Neural progenitor cell (in vitro differentiated cells): ENCODE measurements at regions not wholly inside any gene's neighbourhood (a gene's known extent, or its start where the extent isn't known, plus 50 kb on each side); places are given as distances from the start of the nearest gene placed in this dataset.

ENCODE experiments used
- DNase-seq: peaks from one replicate; pipeline ENCODE4 v3.0.0-alpha.2; 2016; ENCODE audit warnings: low spot score
- H2AFZ ChIP-seq: fragments of 200-600 bp; sonication (generic); replicated peaks from 2 replicates; pipeline ENCODE4 v1.6.1; 2016; ENCODE audit warnings: antibody characterized with exemption
- H3F3A ChIP-seq: fragments of 200-600 bp; sonication (generic); 2 replicates; pipeline ENCODE4 v1.6.1; 2016; ENCODE audit warnings: antibody characterized with exemption, low read depth
- H3K27ac ChIP-seq: fragments of 200-600 bp; sonication (generic); 2 replicates; pipeline ENCODE4 v1.5.1; 2016; ENCODE audit warnings: mild to moderate bottlenecking
- H3K27me3 ChIP-seq: fragments of 200-600 bp; sonication (generic); 2 replicates; pipeline ENCODE4 v1.6.1; 2016; ENCODE audit warnings: mild to moderate bottlenecking, moderate library complexity
- H3K36me3 ChIP-seq: fragments of 200-600 bp; sonication (generic); 2 replicates; pipeline ENCODE4 v1.5.1; 2016
- H3K4me1 ChIP-seq: fragments of 200-600 bp; sonication (generic); 2 replicates; pipeline ENCODE4 v1.6.1; 2016; ENCODE audit warnings: mixed run types
- H3K4me2 ChIP-seq: fragments of 200-600 bp; sonication (generic); 2 replicates; pipeline ENCODE4 v1.6.1; 2016
- H3K4me3 ChIP-seq: fragments of 200-600 bp; sonication (generic); 2 replicates; pipeline ENCODE4 v1.5.1; 2016
- H3K79me2 ChIP-seq: fragments of 200-600 bp; sonication (generic); 2 replicates; pipeline ENCODE4 v1.6.1; 2016; ENCODE audit warnings: low read depth
- H3K9ac ChIP-seq: fragments of 200-600 bp; sonication (generic); 2 replicates; pipeline ENCODE4 v1.6.1; 2016
- H3K9me3 ChIP-seq: fragments of 200-600 bp; sonication (generic); 2 replicates; pipeline ENCODE4 v1.5.1; 2016; ENCODE audit warnings: low read depth
- H4K20me1 ChIP-seq: fragments of 200-600 bp; sonication (generic); 2 replicates; pipeline ENCODE4 v1.6.1; 2016; ENCODE audit warnings: low read depth
- H3K27ac Mint-ChIP-seq: 3 replicates; pipeline ENCODE4 v1.8.0; 2021; ENCODE audit warnings: mixed read lengths
- H3K27me3 Mint-ChIP-seq: 2 replicates; pipeline ENCODE4 v1.8.0; 2022; ENCODE audit warnings: low read depth, mild to moderate bottlenecking, inconsistent platforms, moderate library complexity, mixed read lengths; ENCODE audit not compliant: insufficient read depth
- H3K36me3 Mint-ChIP-seq: 3 replicates; pipeline ENCODE4 v1.8.0; 2021; ENCODE audit warnings: mixed read lengths
- H3K4me1 Mint-ChIP-seq: 3 replicates; pipeline ENCODE4 v1.8.0; 2021; ENCODE audit warnings: mixed read lengths
- H3K4me3 Mint-ChIP-seq: 3 replicates; pipeline ENCODE4 v1.8.0; 2021; ENCODE audit warnings: mild to moderate bottlenecking, moderate library complexity, mixed read lengths
- H3K9me3 Mint-ChIP-seq: 3 replicates; pipeline ENCODE4 v1.8.0; 2020; ENCODE audit warnings: mixed read lengths
- EZH2 ChIP-seq: fragments of 200-600 bp; sonication (generic); IDR thresholded peaks from 2 replicates; pipeline ENCODE4 v1.6.1; 2017; ENCODE audit warnings: antibody characterized with exemption, mild to moderate bottlenecking, moderate library complexity
- EZH2phosphoT487 ChIP-seq: fragments of 200-600 bp; sonication (generic); IDR thresholded peaks from 2 replicates; pipeline ENCODE4 v1.6.1; 2017; ENCODE audit warnings: antibody characterized with exemption
- TF ChIP-seq, protein P1 (sequence below): fragments of 200-600 bp; sonication (generic); IDR thresholded peaks from 2 replicates; pipeline ENCODE4 v1.5.1; 2017; ENCODE audit warnings: antibody characterized with exemption, mild to moderate bottlenecking

DNA sequence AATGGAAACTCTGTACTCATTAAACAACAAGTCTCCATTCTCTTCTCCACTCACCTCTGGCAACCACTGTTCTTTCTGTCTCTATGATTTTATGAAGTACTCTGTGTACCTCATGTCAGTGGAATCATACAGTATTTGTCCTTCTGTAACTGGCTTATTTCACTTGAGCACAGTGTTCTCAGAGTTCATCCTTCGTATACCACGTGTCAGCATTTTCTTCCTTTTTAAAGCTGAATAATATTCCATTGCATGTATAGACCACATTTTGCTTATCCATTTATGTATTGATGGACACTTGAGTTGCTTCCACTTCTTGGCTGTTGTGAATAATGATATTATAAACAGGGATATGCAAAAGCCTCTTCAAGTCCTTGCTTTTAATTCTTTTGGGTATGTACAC is 333.0 kb upstream of the ZNF32 start:
- DNase-seq, result no peak
- H3K36me3 Mint-ChIP-seq, result no peaks in the 10 kb centered on the region
- no peak overlapping the region for H2AFZ ChIP-seq
- H3K27ac ChIP-seq, result no peak overlapping the region
- H3K27me3 Mint-ChIP-seq, result no peaks in the 10 kb centered on the region
- no peaks in the 10 kb centered on the region for H3K36me3 ChIP-seq
- no peak overlapping the region for H3K9ac ChIP-seq
- H3F3A ChIP-seq, result no peaks in the 10 kb centered on the region
- no peaks in the 10 kb centered on the region for H3K79me2 ChIP-seq
- no peak overlapping the region for H3K4me2 ChIP-seq
- H3K9me3 Mint-ChIP-seq, result no peaks in the 10 kb centered on the region
- no peak overlapping the region for H3K4me3 Mint-ChIP-seq
- no peak overlapping the region for H3K27ac Mint-ChIP-seq
- no peak overlapping the region for H3K4me3 ChIP-seq
- H3K27me3 ChIP-seq, result no peaks in the 10 kb centered on the region
- H3K9me3 ChIP-seq, result no peaks in the 10 kb centered on the region
- no peaks in the 10 kb centered on the region for H3K4me1 ChIP-seq
- H3K4me1 Mint-ChIP-seq, result peaks cover 10% of the 10 kb centered on the region
- H4K20me1 ChIP-seq, result no peaks in the 10 kb centered on the region
- TF ChIP-seq EZH2phosphoT487, result no peak
- no peak for TF ChIP-seq EZH2
- TF ChIP-seq, protein P1, sequence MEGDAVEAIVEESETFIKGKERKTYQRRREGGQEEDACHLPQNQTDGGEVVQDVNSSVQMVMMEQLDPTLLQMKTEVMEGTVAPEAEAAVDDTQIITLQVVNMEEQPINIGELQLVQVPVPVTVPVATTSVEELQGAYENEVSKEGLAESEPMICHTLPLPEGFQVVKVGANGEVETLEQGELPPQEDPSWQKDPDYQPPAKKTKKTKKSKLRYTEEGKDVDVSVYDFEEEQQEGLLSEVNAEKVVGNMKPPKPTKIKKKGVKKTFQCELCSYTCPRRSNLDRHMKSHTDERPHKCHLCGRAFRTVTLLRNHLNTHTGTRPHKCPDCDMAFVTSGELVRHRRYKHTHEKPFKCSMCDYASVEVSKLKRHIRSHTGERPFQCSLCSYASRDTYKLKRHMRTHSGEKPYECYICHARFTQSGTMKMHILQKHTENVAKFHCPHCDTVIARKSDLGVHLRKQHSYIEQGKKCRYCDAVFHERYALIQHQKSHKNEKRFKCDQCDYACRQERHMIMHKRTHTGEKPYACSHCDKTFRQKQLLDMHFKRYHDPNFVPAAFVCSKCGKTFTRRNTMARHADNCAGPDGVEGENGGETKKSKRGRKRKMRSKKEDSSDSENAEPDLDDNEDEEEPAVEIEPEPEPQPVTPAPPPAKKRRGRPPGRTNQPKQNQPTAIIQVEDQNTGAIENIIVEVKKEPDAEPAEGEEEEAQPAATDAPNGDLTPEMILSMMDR, result no peak

DNA sequence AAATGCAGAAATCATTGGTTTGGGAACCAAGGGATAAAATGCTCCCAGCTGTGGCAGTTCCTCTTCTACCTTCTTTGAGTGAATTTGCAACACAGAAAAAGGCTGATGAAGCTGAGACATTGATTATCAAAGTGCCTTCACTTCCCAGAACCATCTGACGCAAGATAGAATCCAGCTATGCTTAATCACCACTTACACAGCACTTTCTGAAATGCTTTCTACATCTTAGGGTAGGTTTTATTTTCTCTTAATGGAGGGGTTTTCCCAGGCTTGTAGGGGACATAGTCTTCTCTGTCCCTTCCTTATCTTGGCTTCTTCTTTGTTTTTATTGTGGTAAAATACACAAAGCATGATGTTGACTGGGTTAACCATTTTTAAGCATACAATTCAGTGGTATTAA is 332.6 kb upstream of the ZNF32 start:
- H3F3A ChIP-seq, result no peaks in the 10 kb centered on the region
- no peaks in the 10 kb centered on the region for H3K36me3 ChIP-seq
- TF ChIP-seq, protein P1, result no peak
- no peak for TF ChIP-seq EZH2phosphoT487
- no peak for TF ChIP-seq EZH2
- H3K27ac ChIP-seq, result no peak overlapping the region
- H3K4me2 ChIP-seq, result no peak overlapping the region
- H3K27me3 Mint-ChIP-seq, result no peaks in the 10 kb centered on the region
- H3K4me1 ChIP-seq, result no peaks in the 10 kb centered on the region
- H3K4me3 Mint-ChIP-seq, result no peak overlapping the region
- no peak for DNase-seq
- H3K9ac ChIP-seq, result no peak overlapping the region
- H3K4me3 ChIP-seq, result no peak overlapping the region
- no peaks in the 10 kb centered on the region for H3K27me3 ChIP-seq
- H3K36me3 Mint-ChIP-seq, result no peaks in the 10 kb centered on the region
- H4K20me1 ChIP-seq, result no peaks in the 10 kb centered on the region
- H3K9me3 Mint-ChIP-seq, result no peaks in the 10 kb centered on the region
- H3K9me3 ChIP-seq, result no peaks in the 10 kb centered on the region
- H3K79me2 ChIP-seq, result no peaks in the 10 kb centered on the region
- H3K4me1 Mint-ChIP-seq, result peaks cover 10% of the 10 kb centered on the region
- H2AFZ ChIP-seq, result no peak overlapping the region
- no peak overlapping the region for H3K27ac Mint-ChIP-seq

DNA sequence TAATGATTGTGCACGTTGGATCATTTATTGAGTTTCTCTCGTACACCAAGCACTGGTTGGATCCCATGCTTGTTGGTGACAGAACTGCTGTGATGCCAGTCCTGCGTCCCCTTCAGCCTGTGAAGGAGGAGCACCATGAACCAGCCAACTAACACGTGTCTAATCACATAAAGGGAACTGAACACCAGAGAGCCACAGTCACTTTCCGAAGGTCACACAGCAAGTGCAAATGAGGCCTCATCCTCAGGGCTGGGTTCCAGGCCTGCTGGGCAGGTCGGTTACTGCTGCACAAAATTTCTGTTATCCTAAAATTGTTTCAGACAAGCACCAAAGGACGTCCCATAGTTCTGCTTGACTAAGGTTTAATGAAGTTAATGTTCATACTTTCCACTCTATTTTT is 332.0 kb upstream of the ZNF32 start:
- peaks cover 10% of the 10 kb centered on the region for H3K4me1 Mint-ChIP-seq
- H3K79me2 ChIP-seq, result no peaks in the 10 kb centered on the region
- DNase-seq, result no peak
- TF ChIP-seq, protein P1, result no peak
- no peak for TF ChIP-seq EZH2phosphoT487
- no peak for TF ChIP-seq EZH2
- H3K4me1 ChIP-seq, result no peaks in the 10 kb centered on the region
- no peak overlapping the region for H3K9ac ChIP-seq
- no peaks in the 10 kb centered on the region for H3K27me3 ChIP-seq
- no peak overlapping the region for H3K4me3 Mint-ChIP-seq
- H3K27ac ChIP-seq, result no peak overlapping the region
- no peaks in the 10 kb centered on the region for H3K9me3 ChIP-seq
- no peaks in the 10 kb centered on the region for H3K36me3 ChIP-seq
- no peak overlapping the region for H3K4me3 ChIP-seq
- H2AFZ ChIP-seq, result no peak overlapping the region
- no peaks in the 10 kb centered on the region for H3K27me3 Mint-ChIP-seq
- H4K20me1 ChIP-seq, result no peaks in the 10 kb centered on the region
- H3K4me2 ChIP-seq, result no peak overlapping the region
- H3F3A ChIP-seq, result no peaks in the 10 kb centered on the region
- no peaks in the 10 kb centered on the region for H3K9me3 Mint-ChIP-seq
- no peak overlapping the region for H3K27ac Mint-ChIP-seq
- H3K36me3 Mint-ChIP-seq, result no peaks in the 10 kb centered on the region

DNA sequence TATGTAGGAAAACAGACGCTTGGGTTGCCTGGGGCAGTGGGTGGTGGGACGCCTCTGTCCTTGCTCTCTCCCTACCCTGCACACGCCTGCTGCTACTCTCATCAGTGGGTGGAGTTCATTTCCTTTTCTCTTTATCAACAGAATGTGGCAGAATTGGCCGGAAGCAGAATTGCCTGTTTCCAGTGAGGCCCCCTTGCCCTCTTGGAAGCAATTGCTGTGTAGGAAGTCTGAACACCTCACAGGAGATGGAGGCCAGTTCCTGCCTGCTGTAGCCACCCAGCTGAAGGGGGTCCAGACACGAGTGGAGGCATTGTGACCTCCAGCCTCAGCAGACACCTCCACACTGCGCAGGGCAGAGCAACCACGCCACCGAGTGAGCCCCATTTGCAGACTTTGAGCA is 331.6 kb upstream of the ZNF32 start:
- Histone ChIP-seq H3K36me3 (no peaks in the 10 kb centered on the region), H3K4me3 (no peak overlapping the region), H3K27ac (no peak overlapping the region), H3K4me1 (no peaks in the 10 kb centered on the region), H3K79me2 (no peaks in the 10 kb centered on the region), H4K20me1 (no peaks in the 10 kb centered on the region), H2AFZ (no peak overlapping the region), H3K9me3 (no peaks in the 10 kb centered on the region), H3K27me3 (no peaks in the 10 kb centered on the region), H3K4me2 (no peak overlapping the region), H3K9ac (no peak overlapping the region), H3F3A (no peaks in the 10 kb centered on the region)
- TF ChIP-seq EZH2 (no peak), EZH2phosphoT487 (no peak)
- TF ChIP-seq, protein P1, result no peak
- DNase-seq, result no peak
- H3K36me3 Mint-ChIP-seq, result no peaks in the 10 kb centered on the region
- no peak overlapping the region for H3K27ac Mint-ChIP-seq
- H3K9me3 Mint-ChIP-seq, result no peaks in the 10 kb centered on the region
- no peaks in the 10 kb centered on the region for H3K27me3 Mint-ChIP-seq
- no peak overlapping the region for H3K4me3 Mint-ChIP-seq
- H3K4me1 Mint-ChIP-seq, result peaks cover 10% of the 10 kb centered on the region
